ENCODE measurements at regions not wholly inside any gene's neighbourhood (a gene's known extent, or its start where the extent isn't known, plus 50 kb on each side); places are given as distances from the start of the nearest gene placed in this dataset.

GRCh38 chr2:2744958-2745715, 414.1 kb upstream of the MYT1L start:
- TF ChIP-seq, protein P1, sequence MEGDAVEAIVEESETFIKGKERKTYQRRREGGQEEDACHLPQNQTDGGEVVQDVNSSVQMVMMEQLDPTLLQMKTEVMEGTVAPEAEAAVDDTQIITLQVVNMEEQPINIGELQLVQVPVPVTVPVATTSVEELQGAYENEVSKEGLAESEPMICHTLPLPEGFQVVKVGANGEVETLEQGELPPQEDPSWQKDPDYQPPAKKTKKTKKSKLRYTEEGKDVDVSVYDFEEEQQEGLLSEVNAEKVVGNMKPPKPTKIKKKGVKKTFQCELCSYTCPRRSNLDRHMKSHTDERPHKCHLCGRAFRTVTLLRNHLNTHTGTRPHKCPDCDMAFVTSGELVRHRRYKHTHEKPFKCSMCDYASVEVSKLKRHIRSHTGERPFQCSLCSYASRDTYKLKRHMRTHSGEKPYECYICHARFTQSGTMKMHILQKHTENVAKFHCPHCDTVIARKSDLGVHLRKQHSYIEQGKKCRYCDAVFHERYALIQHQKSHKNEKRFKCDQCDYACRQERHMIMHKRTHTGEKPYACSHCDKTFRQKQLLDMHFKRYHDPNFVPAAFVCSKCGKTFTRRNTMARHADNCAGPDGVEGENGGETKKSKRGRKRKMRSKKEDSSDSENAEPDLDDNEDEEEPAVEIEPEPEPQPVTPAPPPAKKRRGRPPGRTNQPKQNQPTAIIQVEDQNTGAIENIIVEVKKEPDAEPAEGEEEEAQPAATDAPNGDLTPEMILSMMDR (conservative IDR thresholded peaks at IDR 0.05 in 1 of 2, IDR thresholded peaks at IDR 0.05 in 1 of 2; ENCODE audit: low read depth in 1 of 2, low read length in 2 of 2), result no peak
- TF ChIP-seq EZH2 (IDR thresholded peaks at IDR 0.05; ENCODE audit: low read length, missing control alignments), result no peak

Data from fibroblast of lung (primary cell).